GM23248 (cell line): ENCODE measurements at regions not wholly inside any gene's neighbourhood (a gene's known extent, or its start where the extent isn't known, plus 50 kb on each side); places are given as distances from the start of the nearest gene placed in this dataset.

Source experiments
- EZH2 ChIP-seq: fragments of 200-600 bp; sonication (generic); IDR thresholded peaks from 2 replicates; pipeline ENCODE4 v1.6.1; 2018; ENCODE audit warnings: antibody characterized with exemption, mild to moderate bottlenecking; ENCODE audit not compliant: insufficient read depth, poor library complexity, severe bottlenecking
- EZH2phosphoT487 ChIP-seq: fragments of 200-600 bp; sonication (generic); IDR thresholded peaks from 2 replicates; pipeline ENCODE4 v1.6.1; 2018; ENCODE audit warnings: antibody characterized with exemption, moderate library complexity, mild to moderate bottlenecking, low read depth; ENCODE audit not compliant: insufficient read depth

DNA sequence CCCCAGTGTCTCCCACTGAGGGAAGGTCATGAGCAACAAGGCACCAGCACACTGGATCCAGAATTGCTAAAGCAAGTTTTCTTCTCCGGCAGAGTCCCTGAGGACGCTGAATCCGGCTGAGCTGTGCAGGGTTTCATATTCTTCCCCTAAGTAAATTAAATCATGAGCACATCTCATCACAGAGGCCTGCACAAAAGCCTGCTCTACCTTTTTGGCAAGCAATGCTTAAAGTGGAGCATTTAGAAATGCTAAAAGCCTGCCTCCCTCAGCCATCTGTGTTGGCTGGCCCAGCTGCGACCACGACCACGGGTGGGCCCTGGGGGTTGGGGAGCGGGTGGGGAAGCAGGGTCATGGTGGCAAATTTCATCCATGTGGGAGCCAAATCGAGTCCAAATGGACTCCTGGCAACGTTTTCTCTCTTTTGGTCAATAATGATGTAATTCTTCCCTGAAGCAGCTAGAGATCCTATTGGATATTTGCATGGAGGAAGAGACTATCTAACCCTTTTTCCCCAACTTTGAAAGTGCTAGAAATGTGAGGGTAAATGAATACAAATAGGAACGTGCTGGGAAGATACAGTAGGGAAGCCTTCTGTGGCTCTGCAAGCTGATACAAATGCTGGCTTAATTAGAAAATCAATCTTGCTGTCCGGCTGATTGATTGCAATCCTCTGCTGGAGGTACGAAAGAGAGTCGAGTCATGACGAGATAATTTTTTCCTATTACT lies 532.8 kb upstream of the TBL1XR1 start:
- TF ChIP-seq EZH2 (no peak), EZH2phosphoT487 (no peak)
